ENCODE measurements at regions not wholly inside any gene's neighbourhood (a gene's known extent, or its start where the extent isn't known, plus 50 kb on each side); places are given as distances from the start of the nearest gene placed in this dataset.
A peak's percentile ranks its signal among the peaks of the same experiment; 100 is the strongest.

- Histone ChIP-seq H3K4me3 (ENCODE audit: low read depth, low read length) (no peak overlapping the region), H3K36me3 (ENCODE audit: control insufficient read depth, insufficient read depth, low read length) (no peaks in the 10 kb centered on the region), H3K27me3 (ENCODE audit: control insufficient read depth, insufficient read depth, low read length) (no peaks in the 10 kb centered on the region)
- no peak for TF ChIP-seq CTCF (IDR thresholded peaks at IDR 0.05; ENCODE audit: insufficient read depth, low read length, severe bottlenecking)
- DNase-seq (ENCODE audit: low read depth) (peak; percentile 71), FAIRE-seq (no peak)
Observed at GRCh38 chr7:110186334-110186733, 904.6 kb upstream of the LRRN3 start.

DNA sequence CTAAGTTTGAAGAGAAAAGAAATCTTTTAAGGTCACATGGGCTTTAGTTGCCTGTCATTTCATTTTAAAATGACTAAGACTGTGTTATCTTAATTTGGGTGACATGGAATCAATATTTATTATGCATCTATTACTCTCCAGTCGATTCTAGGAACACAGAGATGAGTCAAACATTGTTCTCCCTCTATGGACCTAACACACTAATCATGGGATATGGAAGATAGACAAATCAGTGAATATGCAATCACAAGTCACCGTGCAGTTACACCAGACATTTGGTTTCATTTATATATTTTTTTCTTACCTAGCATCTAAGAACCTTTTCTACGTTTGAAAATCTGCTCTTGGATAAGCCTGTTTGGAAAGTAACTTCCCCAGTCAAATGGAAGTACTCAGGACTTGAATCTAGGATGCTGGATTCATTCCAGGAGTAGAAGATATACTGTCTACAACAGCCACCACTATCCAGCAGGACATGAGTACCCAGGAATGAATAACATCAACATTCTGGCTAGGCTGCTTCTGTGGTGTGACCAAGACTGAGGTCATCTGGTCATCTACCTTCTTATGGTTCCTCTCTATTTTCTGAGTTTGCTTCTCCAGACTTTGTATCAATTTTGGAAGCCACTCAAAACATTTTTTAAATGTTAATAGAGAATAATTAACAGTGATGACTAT is 902.9 kb upstream of the LRRN3 start:
- Histone ChIP-seq H3K36me3 (ENCODE audit: control insufficient read depth, insufficient read depth, low read length) (no peaks in the 10 kb centered on the region), H3K27me3 (ENCODE audit: control insufficient read depth, insufficient read depth, low read length) (no peaks in the 10 kb centered on the region), H3K4me3 (ENCODE audit: low read depth, low read length) (no peak overlapping the region)
- DNase-seq (ENCODE audit: low read depth) (no peak), FAIRE-seq (no peak)
- no peak for TF ChIP-seq CTCF (IDR thresholded peaks at IDR 0.05; ENCODE audit: insufficient read depth, low read length, severe bottlenecking)

DNA sequence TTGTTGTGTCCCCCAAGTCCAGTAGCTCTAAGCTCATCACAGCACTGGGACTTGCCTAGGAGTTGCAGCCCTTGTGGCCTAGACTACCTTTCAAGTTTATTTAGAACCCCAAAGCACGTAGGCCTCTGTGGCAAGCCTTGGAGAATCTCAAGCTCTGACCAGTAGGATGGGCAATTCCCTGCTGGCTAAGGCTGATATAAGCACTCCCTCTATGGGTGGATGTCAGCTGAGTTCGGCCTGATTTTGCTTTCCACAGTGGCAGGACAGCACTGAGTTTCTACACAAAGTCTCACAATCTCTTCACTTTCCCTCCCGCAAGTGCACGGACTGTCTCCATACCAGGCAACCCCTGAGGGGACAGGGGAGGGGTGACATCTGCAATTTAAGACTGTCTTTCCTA is 886.4 kb upstream of the LRRN3 start:
- peak; percentile 5 for DNase-seq (ENCODE audit: low read depth)
- no peaks in the 10 kb centered on the region for H3K27me3 ChIP-seq (ENCODE audit: control insufficient read depth, insufficient read depth, low read length)
- peak; percentile 24 for TF ChIP-seq CTCF (IDR thresholded peaks at IDR 0.05; ENCODE audit: insufficient read depth, low read length, severe bottlenecking)
- H3K4me3 ChIP-seq (ENCODE audit: low read depth, low read length), result no peak overlapping the region
- FAIRE-seq, result no peak
- H3K36me3 ChIP-seq (ENCODE audit: control insufficient read depth, insufficient read depth, low read length), result no peaks in the 10 kb centered on the region

GRCh38 chr7:110205899-110206298 is 885.0 kb upstream of the LRRN3 start:
- TF ChIP-seq CTCF (IDR thresholded peaks at IDR 0.05; ENCODE audit: insufficient read depth, low read length, severe bottlenecking), result no peak
- no peak for DNase-seq (ENCODE audit: low read depth)
- no peak for FAIRE-seq
- Histone ChIP-seq H3K27me3 (ENCODE audit: control insufficient read depth, insufficient read depth, low read length) (no peaks in the 10 kb centered on the region), H3K4me3 (ENCODE audit: low read depth, low read length) (no peak overlapping the region), H3K36me3 (ENCODE audit: control insufficient read depth, insufficient read depth, low read length) (no peaks in the 10 kb centered on the region)

GRCh38 chr7:110209884-110210283 is 881.0 kb upstream of the LRRN3 start:
- Histone ChIP-seq H3K36me3 (ENCODE audit: control insufficient read depth, insufficient read depth, low read length) (no peaks in the 10 kb centered on the region), H3K4me3 (ENCODE audit: low read depth, low read length) (no peak overlapping the region), H3K27me3 (ENCODE audit: control insufficient read depth, insufficient read depth, low read length) (no peaks in the 10 kb centered on the region)
- TF ChIP-seq CTCF (IDR thresholded peaks at IDR 0.05; ENCODE audit: insufficient read depth, low read length, severe bottlenecking), result no peak
- DNase-seq (ENCODE audit: low read depth) (no peak), FAIRE-seq (no peak)

Data from bronchial epithelial cell (primary cell).